Activated CD8-positive, alpha-beta T cell treated with anti-CD3 and anti-CD28 coated beads, Interleukin-2, amount 10 ng/mL, durations not matched to agents 7 days and 5 days (primary cell): ENCODE measurements at regions not wholly inside any gene's neighbourhood (a gene's known extent, or its start where the extent isn't known, plus 50 kb on each side); places are given as distances from the start of the nearest gene placed in this dataset.

Experiments
- ATAC-seq: fragments of 150-1000 bp; cut with Tn5 transposase; one replicate; pipeline ENCODE4 v1.10.0; 2021; ENCODE audit warnings: moderate library complexity
- CTCF ChIA-PET: fragments of 350-600 bp; sonication (Branson Sonifier 250); formaldehyde crosslinking; loops from one replicate; lab custom pipeline; 2021; ENCODE audit warnings: antibody characterized with exemption; lab: Charles Lee
- POLR2A ChIA-PET: fragments of 350-600 bp; sonication (Branson Sonifier 250); formaldehyde crosslinking; loops from one replicate; lab custom pipeline; 2021; ENCODE audit warnings: antibody characterized with exemption; lab: Charles Lee
- DNase-seq: peaks from one replicate; pipeline ENCODE4 v3.0.0-alpha.2; 2020
- H3K27ac Mint-ChIP-seq: one replicate; pipeline ENCODE4 v1.8.0; 2021; ENCODE audit warnings: mild to moderate bottlenecking, mixed read lengths
- H3K27me3 Mint-ChIP-seq: one replicate; pipeline ENCODE4 v1.8.0; 2021; ENCODE audit warnings: low read depth, mixed read lengths
- H3K36me3 Mint-ChIP-seq: one replicate; pipeline ENCODE4 v1.8.0; 2021; ENCODE audit warnings: low read depth, mixed read lengths
- H3K4me1 Mint-ChIP-seq: one replicate; pipeline ENCODE4 v1.8.0; 2021; ENCODE audit warnings: low read depth, mixed read lengths
- H3K4me3 Mint-ChIP-seq: one replicate; pipeline ENCODE4 v1.8.0; 2021; ENCODE audit warnings: mild to moderate bottlenecking, mixed read lengths
- H3K9me3 Mint-ChIP-seq: one replicate; pipeline ENCODE4 v1.8.0; 2022; ENCODE audit warnings: mixed read lengths; ENCODE audit not compliant: insufficient read depth

- H3K9me3 Mint-ChIP-seq = peaks cover 4% of the 10 kb centered on the region
- H3K36me3 Mint-ChIP-seq = no peaks in the 10 kb centered on the region
- H3K4me3 Mint-ChIP-seq = no peak overlapping the region
- H3K27me3 Mint-ChIP-seq = no peaks in the 10 kb centered on the region
- H3K4me1 Mint-ChIP-seq = no peaks in the 10 kb centered on the region
- ATAC-seq = no peak
- H3K27ac Mint-ChIP-seq = no peak overlapping the region
- ChIA-PET POLR2A (no interaction called here), CTCF (no interaction called here)
- no peak for DNase-seq
Observed at GRCh38 chr21:27511233-27511632, 544.3 kb upstream of the ADAMTS5 start.

GRCh38 chr21:27507695-27508094 is 540.8 kb upstream of the ADAMTS5 start:
- Mint-ChIP-seq H3K4me3 (no peak overlapping the region), H3K9me3 (peaks cover 4% of the 10 kb centered on the region), H3K4me1 (no peaks in the 10 kb centered on the region), H3K36me3 (no peaks in the 10 kb centered on the region), H3K27ac (no peak overlapping the region), H3K27me3 (no peaks in the 10 kb centered on the region)
- CTCF ChIA-PET = no interaction called here
- ATAC-seq = no peak
- POLR2A ChIA-PET = no interaction called here
- no peak for DNase-seq

GRCh38 chr21:27505516-27505915 is 538.6 kb upstream of the ADAMTS5 start:
- no peaks in the 10 kb centered on the region for H3K27me3 Mint-ChIP-seq
- no peak overlapping the region for H3K4me3 Mint-ChIP-seq
- no peak overlapping the region for H3K27ac Mint-ChIP-seq
- ATAC-seq (no peak), DNase-seq (no peak)
- CTCF ChIA-PET = no interaction called here
- POLR2A ChIA-PET = no interaction called here
- H3K36me3 Mint-ChIP-seq = no peaks in the 10 kb centered on the region
- no peaks in the 10 kb centered on the region for H3K4me1 Mint-ChIP-seq
- no peaks in the 10 kb centered on the region for H3K9me3 Mint-ChIP-seq

GRCh38 chr21:27502801-27503200 is 535.9 kb upstream of the ADAMTS5 start:
- DNase-seq = no peak
- Mint-ChIP-seq H3K27ac (no peak overlapping the region), H3K4me3 (no peak overlapping the region), H3K27me3 (no peaks in the 10 kb centered on the region), H3K36me3 (no peaks in the 10 kb centered on the region), H3K4me1 (no peaks in the 10 kb centered on the region), H3K9me3 (no peaks in the 10 kb centered on the region)
- ChIA-PET CTCF (no interaction called here), POLR2A (no interaction called here)
- ATAC-seq = no peak

- ChIA-PET POLR2A (no interaction called here), CTCF (no interaction called here)
- no peak for ATAC-seq
- no peaks in the 10 kb centered on the region for H3K9me3 Mint-ChIP-seq
- H3K27me3 Mint-ChIP-seq = no peaks in the 10 kb centered on the region
- no peak overlapping the region for H3K27ac Mint-ChIP-seq
- H3K4me3 Mint-ChIP-seq = no peak overlapping the region
- DNase-seq = no peak
- no peaks in the 10 kb centered on the region for H3K36me3 Mint-ChIP-seq
- H3K4me1 Mint-ChIP-seq = no peaks in the 10 kb centered on the region
Observed at GRCh38 chr21:27498025-27498424, 531.1 kb upstream of the ADAMTS5 start.

GRCh38 chr21:27495836-27496235 is 528.9 kb upstream of the ADAMTS5 start:
- Mint-ChIP-seq H3K27ac (no peak overlapping the region), H3K9me3 (no peaks in the 10 kb centered on the region), H3K27me3 (no peaks in the 10 kb centered on the region), H3K4me3 (no peak overlapping the region), H3K36me3 (no peaks in the 10 kb centered on the region), H3K4me1 (no peaks in the 10 kb centered on the region)
- POLR2A ChIA-PET = no interaction called here
- CTCF ChIA-PET = no interaction called here
- DNase-seq = no peak
- ATAC-seq = no peak

GRCh38 chr21:27493542-27493941 is 526.7 kb upstream of the ADAMTS5 start:
- no peaks in the 10 kb centered on the region for H3K4me1 Mint-ChIP-seq
- CTCF ChIA-PET = no interaction called here
- H3K4me3 Mint-ChIP-seq = no peak overlapping the region
- H3K36me3 Mint-ChIP-seq = no peaks in the 10 kb centered on the region
- H3K27me3 Mint-ChIP-seq = no peaks in the 10 kb centered on the region
- no peak overlapping the region for H3K27ac Mint-ChIP-seq
- DNase-seq = no peak
- POLR2A ChIA-PET = no interaction called here
- ATAC-seq = no peak
- H3K9me3 Mint-ChIP-seq = no peaks in the 10 kb centered on the region

- Mint-ChIP-seq H3K4me1 (no peaks in the 10 kb centered on the region), H3K9me3 (no peaks in the 10 kb centered on the region)
Observed at GRCh38 chr21:27487676-27488075, 520.8 kb upstream of the ADAMTS5 start.

GRCh38 chr21:27480841-27481261 is 514.0 kb upstream of the ADAMTS5 start:
- H3K27me3 Mint-ChIP-seq = no peaks in the 10 kb centered on the region

More at GRCh38 chr21:27487676-27488075, 520.8 kb upstream of the ADAMTS5 start:
- CTCF ChIA-PET = no interaction called here
- Mint-ChIP-seq H3K27me3 (no peaks in the 10 kb centered on the region), H3K36me3 (no peaks in the 10 kb centered on the region), H3K27ac (no peak overlapping the region), H3K4me3 (no peak overlapping the region)
- DNase-seq = no peak
- POLR2A ChIA-PET = no interaction called here
- no peak for ATAC-seq

GRCh38 chr21:27477296-27477695 is 510.4 kb upstream of the ADAMTS5 start:
- H3K27me3 Mint-ChIP-seq = no peaks in the 10 kb centered on the region
- no peak overlapping the region for H3K4me3 Mint-ChIP-seq
- H3K9me3 Mint-ChIP-seq = no peaks in the 10 kb centered on the region
- POLR2A ChIA-PET = no interaction called here
- DNase-seq = no peak
- no peaks in the 10 kb centered on the region for H3K4me1 Mint-ChIP-seq
- CTCF ChIA-PET = no interaction called here
- no peaks in the 10 kb centered on the region for H3K36me3 Mint-ChIP-seq
- ATAC-seq = no peak
- no peak overlapping the region for H3K27ac Mint-ChIP-seq

More at GRCh38 chr21:27480841-27481261, 514.0 kb upstream of the ADAMTS5 start:
- Mint-ChIP-seq H3K4me3 (no peak overlapping the region), H3K4me1 (no peaks in the 10 kb centered on the region), H3K9me3 (no peaks in the 10 kb centered on the region), H3K27ac (no peak overlapping the region), H3K36me3 (no peaks in the 10 kb centered on the region)
- CTCF ChIA-PET = no interaction called here
- DNase-seq (no peak), ATAC-seq (no peak)
- POLR2A ChIA-PET = no interaction called here

GRCh38 chr21:27476696-27477095 is 509.8 kb upstream of the ADAMTS5 start:
- H3K4me3 Mint-ChIP-seq = no peak overlapping the region
- no peaks in the 10 kb centered on the region for H3K4me1 Mint-ChIP-seq
- no peaks in the 10 kb centered on the region for H3K9me3 Mint-ChIP-seq
- POLR2A ChIA-PET = no interaction called here
- DNase-seq = no peak
- CTCF ChIA-PET = no interaction called here
- no peak overlapping the region for H3K27ac Mint-ChIP-seq
- H3K27me3 Mint-ChIP-seq = no peaks in the 10 kb centered on the region
- no peaks in the 10 kb centered on the region for H3K36me3 Mint-ChIP-seq
- no peak for ATAC-seq

- Mint-ChIP-seq H3K9me3 (no peaks in the 10 kb centered on the region), H3K4me3 (no peak overlapping the region), H3K27me3 (no peaks in the 10 kb centered on the region), H3K4me1 (no peaks in the 10 kb centered on the region), H3K27ac (no peak overlapping the region), H3K36me3 (no peaks in the 10 kb centered on the region)
- POLR2A ChIA-PET = no interaction called here
- CTCF ChIA-PET = no interaction called here
- ATAC-seq (no peak), DNase-seq (no peak)
Observed at GRCh38 chr21:27475363-27475955, 508.6 kb upstream of the ADAMTS5 start.

GRCh38 chr21:27467366-27467765 is 500.5 kb upstream of the ADAMTS5 start:
- no peaks in the 10 kb centered on the region for H3K9me3 Mint-ChIP-seq
- H3K36me3 Mint-ChIP-seq = no peaks in the 10 kb centered on the region
- ATAC-seq (no peak), DNase-seq (no peak)
- ChIA-PET POLR2A (no interaction called here), CTCF (no interaction called here)
- no peaks in the 10 kb centered on the region for H3K4me1 Mint-ChIP-seq
- no peaks in the 10 kb centered on the region for H3K27me3 Mint-ChIP-seq
- H3K27ac Mint-ChIP-seq = no peak overlapping the region
- H3K4me3 Mint-ChIP-seq = no peak overlapping the region
